ENCODE measurements at regions not wholly inside any gene's neighbourhood (a gene's known extent, or its start where the extent isn't known, plus 50 kb on each side); places are given as distances from the start of the nearest gene placed in this dataset.

DNA sequence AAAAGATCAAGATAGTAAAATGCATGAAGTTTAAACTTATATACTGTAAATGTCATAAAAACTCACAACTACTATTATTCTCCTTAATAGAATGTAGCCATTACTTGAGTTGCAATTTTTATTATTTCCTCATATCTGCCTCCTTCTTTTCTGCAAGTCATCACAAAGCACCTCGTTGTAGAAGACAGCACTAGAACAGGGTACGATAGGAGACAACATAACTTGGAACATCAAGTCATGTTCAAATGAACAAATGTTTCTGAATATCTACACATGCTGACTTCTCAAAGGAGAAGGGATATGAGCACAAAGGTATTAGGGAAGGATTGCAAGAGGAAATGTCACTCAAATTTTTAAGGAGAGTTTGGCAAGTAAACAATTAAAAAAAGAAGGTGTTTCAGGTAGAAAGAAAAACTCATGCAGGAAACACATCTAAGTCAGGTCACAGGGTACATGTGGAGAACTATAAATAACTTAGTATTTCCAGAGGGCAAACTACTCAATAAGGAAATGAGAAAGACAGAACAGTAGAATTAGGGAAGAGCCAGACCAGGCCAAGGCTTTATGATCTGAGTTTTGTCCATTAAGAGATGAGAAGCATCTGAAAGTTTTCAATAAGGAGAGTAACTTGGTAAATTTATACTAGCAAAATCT is 186.7 kb downstream of the CRPPA start:
- Histone ChIP-seq H3K9me3 (peaks cover 0 to 28% (median 10%) of the 10 kb centered on the region in 4 donors), H3K27ac (no peak overlapping the region), H3K27me3 (no peaks in the 10 kb centered on the region), H3K4me1 (no peaks in the 10 kb centered on the region), H3K4me3 (no peak overlapping the region), H3K36me3 (peaks cover 0 to 5% (median 0%) of the 10 kb centered on the region in 3 donors)
- DNase-seq (ENCODE audit: low spot score in 2 of 2), result no peak
- WGBS, 2 donors, result 70% methylated on average over 2 of the region's 2 CpGs
- TF ChIP-seq EP300 (IDR thresholded peaks at IDR 0.05) (no peak), POLR2A (IDR thresholded peaks at IDR 0.05) (no peak)
- TF ChIP-seq, protein P1, sequence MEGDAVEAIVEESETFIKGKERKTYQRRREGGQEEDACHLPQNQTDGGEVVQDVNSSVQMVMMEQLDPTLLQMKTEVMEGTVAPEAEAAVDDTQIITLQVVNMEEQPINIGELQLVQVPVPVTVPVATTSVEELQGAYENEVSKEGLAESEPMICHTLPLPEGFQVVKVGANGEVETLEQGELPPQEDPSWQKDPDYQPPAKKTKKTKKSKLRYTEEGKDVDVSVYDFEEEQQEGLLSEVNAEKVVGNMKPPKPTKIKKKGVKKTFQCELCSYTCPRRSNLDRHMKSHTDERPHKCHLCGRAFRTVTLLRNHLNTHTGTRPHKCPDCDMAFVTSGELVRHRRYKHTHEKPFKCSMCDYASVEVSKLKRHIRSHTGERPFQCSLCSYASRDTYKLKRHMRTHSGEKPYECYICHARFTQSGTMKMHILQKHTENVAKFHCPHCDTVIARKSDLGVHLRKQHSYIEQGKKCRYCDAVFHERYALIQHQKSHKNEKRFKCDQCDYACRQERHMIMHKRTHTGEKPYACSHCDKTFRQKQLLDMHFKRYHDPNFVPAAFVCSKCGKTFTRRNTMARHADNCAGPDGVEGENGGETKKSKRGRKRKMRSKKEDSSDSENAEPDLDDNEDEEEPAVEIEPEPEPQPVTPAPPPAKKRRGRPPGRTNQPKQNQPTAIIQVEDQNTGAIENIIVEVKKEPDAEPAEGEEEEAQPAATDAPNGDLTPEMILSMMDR (IDR thresholded peaks at IDR 0.05), result no peak

DNA sequence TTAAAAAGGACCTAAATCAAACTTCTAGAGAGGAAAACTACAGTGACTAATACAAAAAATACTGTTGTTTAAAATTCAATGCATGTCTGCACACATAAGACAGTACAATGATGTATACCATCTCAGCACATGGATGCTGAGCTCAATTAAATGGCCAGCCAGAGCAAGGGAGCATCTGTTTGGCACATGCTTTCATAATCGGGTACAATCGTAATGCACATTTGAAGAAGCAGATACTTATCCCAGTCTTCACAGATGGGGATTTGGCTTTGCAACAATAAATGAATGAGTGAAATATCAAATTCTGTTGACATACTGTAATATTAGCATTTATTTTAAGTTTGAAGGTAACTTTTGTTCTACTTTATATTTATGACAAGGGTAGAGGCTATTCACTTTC is 187.8 kb downstream of the CRPPA start:
- WGBS, 2 donors, result 91 to 93% methylated on average over 2 of the region's 2 CpGs
- DNase-seq (ENCODE audit: low spot score in 2 of 2), result no peak
- TF ChIP-seq, protein P1 (IDR thresholded peaks at IDR 0.05), result no peak
- TF ChIP-seq POLR2A (IDR thresholded peaks at IDR 0.05), result no peak
- no peak for TF ChIP-seq EP300 (IDR thresholded peaks at IDR 0.05)

DNA sequence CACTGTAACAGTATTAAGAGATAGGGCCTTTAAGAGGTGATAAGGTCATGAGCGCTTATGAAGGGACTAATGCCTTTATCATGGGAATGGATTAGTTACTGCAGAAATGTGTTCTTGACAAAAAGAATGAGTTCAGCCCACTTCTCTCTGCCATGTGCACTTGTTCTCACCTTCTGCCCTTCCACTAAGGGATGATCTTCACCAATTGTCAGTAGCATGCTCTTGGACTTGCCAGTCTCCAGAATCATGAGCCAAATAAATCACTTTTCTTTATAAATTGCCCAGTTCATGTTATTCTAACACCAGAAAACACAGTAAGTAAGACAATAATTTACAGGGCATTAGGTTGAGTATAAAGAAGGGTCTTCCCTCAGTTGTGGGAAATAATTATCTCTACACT is 189.1 kb downstream of the CRPPA start:
- H3K9me3 ChIP-seq, result peaks cover 0 to 40% (median 15%) of the 10 kb centered on the region in 4 donors
- no peak for DNase-seq (ENCODE audit: low spot score in 2 of 2)
- WGBS, 2 donors, result 100% methylated on average over 1 of the region's 1 CpG
- no peak for TF ChIP-seq POLR2A (IDR thresholded peaks at IDR 0.05)
- TF ChIP-seq, protein P1 (IDR thresholded peaks at IDR 0.05), result no peak
- no peak for TF ChIP-seq EP300 (IDR thresholded peaks at IDR 0.05)
- no peak overlapping the region for H3K27ac ChIP-seq
- peaks cover 0 to 5% (median 0%) of the 10 kb centered on the region in 3 donors for H3K36me3 ChIP-seq
- H3K27me3 ChIP-seq, result no peaks in the 10 kb centered on the region
- no peaks in the 10 kb centered on the region for H3K4me1 ChIP-seq
- no peak overlapping the region for H3K4me3 ChIP-seq

More for the DNA sequence above, 187.8 kb downstream of the CRPPA start:
- no peak overlapping the region for H3K4me3 ChIP-seq
- H3K36me3 ChIP-seq, result peaks cover 0 to 5% (median 0%) of the 10 kb centered on the region in 3 donors
- no peaks in the 10 kb centered on the region for H3K4me1 ChIP-seq
- H3K27ac ChIP-seq, result no peak overlapping the region
- H3K9me3 ChIP-seq, result peaks cover 0 to 37% (median 14%) of the 10 kb centered on the region in 4 donors
- H3K27me3 ChIP-seq, result no peaks in the 10 kb centered on the region

DNA sequence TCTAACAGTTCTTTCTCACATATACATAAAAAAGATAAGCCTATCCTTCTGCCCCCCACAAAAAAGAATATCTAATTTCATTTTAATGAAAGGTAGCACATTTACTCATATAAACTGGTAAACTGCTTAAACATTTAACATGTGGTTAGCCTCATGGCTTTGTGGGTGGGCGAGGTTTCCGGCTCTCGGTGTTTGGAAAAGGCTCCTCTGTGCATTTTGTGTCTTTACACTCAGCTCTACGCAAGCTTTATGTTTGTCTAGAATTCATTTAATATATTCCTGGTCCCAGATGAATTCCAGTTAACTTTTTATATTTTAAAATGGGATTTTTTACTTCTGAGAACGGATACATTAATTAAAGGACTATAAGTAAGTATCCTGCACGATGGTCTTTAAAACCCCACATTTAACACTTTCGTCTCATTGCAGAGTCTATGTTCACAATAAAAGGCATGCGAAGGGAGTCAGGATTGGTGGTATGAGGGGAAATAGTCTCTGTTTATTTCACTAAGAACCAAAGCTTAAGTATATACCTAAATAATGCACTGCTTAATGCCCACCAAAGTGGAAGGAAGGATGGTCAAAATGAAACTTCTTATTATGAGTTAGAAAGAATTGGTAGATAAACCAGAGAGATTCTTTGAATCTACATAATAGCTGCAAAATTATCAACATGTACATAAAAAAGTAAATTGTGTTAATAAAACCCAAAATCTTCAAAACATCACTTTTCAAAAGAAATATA is 197.2 kb downstream of the CRPPA start:
- H3K4me1 ChIP-seq, result no peaks in the 10 kb centered on the region
- H3K27ac ChIP-seq, result no peak overlapping the region
- peaks cover 0 to 7% (median 3%) of the 10 kb centered on the region in 4 donors for H3K9me3 ChIP-seq
- no peaks in the 10 kb centered on the region for H3K36me3 ChIP-seq
- TF ChIP-seq, protein P1 (IDR thresholded peaks at IDR 0.05), result no peak
- TF ChIP-seq POLR2A (IDR thresholded peaks at IDR 0.05) (no peak), EP300 (IDR thresholded peaks at IDR 0.05) (no peak)
- WGBS, 2 donors, result 67 to 68% methylated on average over 8 of the region's 8 CpGs
- H3K27me3 ChIP-seq, result no peaks in the 10 kb centered on the region
- H3K4me3 ChIP-seq, result no peak overlapping the region
- DNase-seq (ENCODE audit: low spot score in 2 of 2), result no peak

DNA sequence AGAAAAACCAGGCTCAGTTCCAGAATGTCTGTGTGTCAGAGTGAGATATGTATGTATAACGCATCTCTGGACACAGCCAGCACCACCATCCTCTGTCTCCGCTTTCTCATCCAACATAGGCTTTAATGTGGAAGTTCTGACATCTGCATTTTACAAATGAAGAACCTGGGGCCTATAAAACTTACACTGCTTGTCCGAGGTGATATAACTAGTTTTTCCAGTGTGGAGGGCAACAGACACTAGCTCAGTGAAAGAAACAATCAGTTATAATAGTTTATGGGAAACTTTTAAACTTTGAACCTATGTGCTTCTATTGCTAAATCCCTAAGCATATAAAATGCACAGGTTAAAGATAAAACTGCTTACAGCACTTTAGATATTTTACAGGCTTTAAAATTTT is 208.7 kb downstream of the CRPPA start:
- H3K36me3 ChIP-seq, result peaks cover 0 to 7% (median 0%) of the 10 kb centered on the region in 3 donors
- WGBS, 2 donors, result 62 to 81% methylated on average over 3 of the region's 3 CpGs
- H3K27ac ChIP-seq, result no peak overlapping the region
- no peak overlapping the region for H3K4me3 ChIP-seq
- no peaks in the 10 kb centered on the region for H3K27me3 ChIP-seq
- H3K4me1 ChIP-seq, result no peaks in the 10 kb centered on the region
- TF ChIP-seq EP300 (IDR thresholded peaks at IDR 0.05), result no peak
- TF ChIP-seq POLR2A (IDR thresholded peaks at IDR 0.05), result no peak
- TF ChIP-seq, protein P1 (IDR thresholded peaks at IDR 0.05), result no peak
- peaks cover 0 to 2% (median 0%) of the 10 kb centered on the region in 4 donors for H3K9me3 ChIP-seq
- DNase-seq (ENCODE audit: low spot score in 2 of 2), result no peak

All from tibial nerve (tissue), 4 donors.